ENCODE measurements at regions not wholly inside any gene's neighbourhood (a gene's known extent, or its start where the extent isn't known, plus 50 kb on each side); places are given as distances from the start of the nearest gene placed in this dataset.

DNA sequence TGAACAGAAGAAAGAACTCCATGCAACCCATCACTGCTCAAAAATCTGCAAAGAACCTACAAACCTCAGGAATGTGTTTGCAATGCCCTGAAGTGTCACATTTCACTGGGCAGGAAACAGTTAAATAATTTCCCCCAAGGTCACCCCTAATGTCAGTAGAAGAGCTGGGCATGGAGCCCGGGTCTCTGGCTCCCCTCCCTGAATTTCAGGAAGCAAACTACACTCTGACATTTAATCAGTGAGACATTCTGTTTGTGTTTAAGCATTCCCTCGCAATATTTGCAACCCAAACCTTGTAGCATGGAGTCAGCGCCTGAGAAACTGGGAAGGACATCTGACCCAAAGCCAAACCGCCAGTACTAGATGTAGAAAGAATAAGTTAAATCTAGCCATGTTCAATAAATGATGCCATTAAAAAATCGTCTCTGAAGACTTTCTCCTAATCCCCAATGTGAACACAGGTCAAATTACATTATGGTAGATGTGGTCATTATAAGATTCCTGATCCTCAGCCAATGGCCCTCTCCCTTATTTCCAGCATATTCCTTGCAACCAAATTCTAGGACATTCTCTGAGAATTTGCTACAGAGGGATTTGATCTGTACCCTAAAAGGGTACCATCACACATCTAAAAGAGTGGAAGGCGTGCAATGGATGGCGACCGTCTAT is 91.2 kb upstream of the ADTRP start (continued):
- TF ChIP-seq, protein P1, sequence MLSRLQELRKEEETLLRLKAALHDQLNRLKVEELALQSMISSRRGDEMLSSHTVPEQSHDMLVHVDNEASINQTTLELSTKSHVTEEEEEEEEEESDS (CRISPR knock-in tag; IDR thresholded peaks at IDR 0.05) = no peak
- TF ChIP-seq ZNF134 (CRISPR knock-in tag; conservative IDR thresholded peaks at IDR 0.05) (no peak), JUND (IDR thresholded peaks at IDR 0.05; ENCODE audit: borderline replicate concordance, low read depth, low read length) (no peak), JUND (tag; IDR thresholded peaks at IDR 0.05; ENCODE audit: borderline replicate concordance, low read depth, low read length) (no peak)
- TF ChIP-seq, protein P2, sequence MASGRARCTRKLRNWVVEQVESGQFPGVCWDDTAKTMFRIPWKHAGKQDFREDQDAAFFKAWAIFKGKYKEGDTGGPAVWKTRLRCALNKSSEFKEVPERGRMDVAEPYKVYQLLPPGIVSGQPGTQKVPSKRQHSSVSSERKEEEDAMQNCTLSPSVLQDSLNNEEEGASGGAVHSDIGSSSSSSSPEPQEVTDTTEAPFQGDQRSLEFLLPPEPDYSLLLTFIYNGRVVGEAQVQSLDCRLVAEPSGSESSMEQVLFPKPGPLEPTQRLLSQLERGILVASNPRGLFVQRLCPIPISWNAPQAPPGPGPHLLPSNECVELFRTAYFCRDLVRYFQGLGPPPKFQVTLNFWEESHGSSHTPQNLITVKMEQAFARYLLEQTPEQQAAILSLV (tag; IDR thresholded peaks at IDR 0.05) = no peak
- TF ChIP-seq, protein P3, sequence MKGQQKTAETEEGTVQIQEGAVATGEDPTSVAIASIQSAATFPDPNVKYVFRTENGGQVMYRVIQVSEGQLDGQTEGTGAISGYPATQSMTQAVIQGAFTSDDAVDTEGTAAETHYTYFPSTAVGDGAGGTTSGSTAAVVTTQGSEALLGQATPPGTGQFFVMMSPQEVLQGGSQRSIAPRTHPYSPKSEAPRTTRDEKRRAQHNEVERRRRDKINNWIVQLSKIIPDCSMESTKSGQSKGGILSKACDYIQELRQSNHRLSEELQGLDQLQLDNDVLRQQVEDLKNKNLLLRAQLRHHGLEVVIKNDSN (CRISPR knock-in tag; IDR thresholded peaks at IDR 0.05) = no peak

DNA sequence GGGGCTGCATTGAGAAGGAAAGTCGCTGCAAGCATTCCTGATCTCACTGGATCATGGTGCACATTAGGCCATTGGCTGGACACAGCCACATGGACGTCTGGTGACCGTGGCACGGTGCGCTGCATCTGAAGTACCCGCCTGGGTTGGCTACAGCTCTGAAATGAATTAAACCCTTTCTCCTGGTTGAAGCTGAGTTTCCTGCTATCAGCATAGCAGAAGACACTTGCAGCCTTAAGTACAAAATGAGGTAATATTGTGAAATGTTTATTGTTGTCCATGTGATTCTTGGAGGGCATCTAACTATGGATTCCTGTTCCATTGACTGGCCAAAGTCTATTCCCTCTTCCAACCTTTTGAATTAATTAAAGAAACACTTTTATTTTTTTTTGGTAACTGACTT is 89.8 kb upstream of the ADTRP start:
- no TSS peak for BruUV-seq (replicated peaks)

More for the DNA sequence above, 89.8 kb upstream of the ADTRP start:
- ATAC-seq (no peak; the same call in 2 of the 3 replicates), FAIRE-seq (no peak), DNase-seq (ENCODE audit: extremely low read depth in 1 of 4, low spot score in 3 of 4) (no peak)
- Histone ChIP-seq H3K27ac (ENCODE audit: extremely low read depth, low read depth, low read length) (no peak overlapping the region), H3K36me3 (ENCODE audit: control insufficient read depth, insufficient read depth, low read length) (no peaks in the 10 kb centered on the region), H3K4me1 (replicated peaks in 1 of 2; ENCODE audit: control insufficient read depth in 2 of 2, insufficient read depth in 2 of 2, low read length in 2 of 2) (no peaks in the 10 kb centered on the region), H3K4me3 (no peak overlapping the region), H4K20me1 (replicated peaks; ENCODE audit: control insufficient read depth, insufficient read depth, low read length) (no peaks in the 10 kb centered on the region), H3K27me3 (ENCODE audit: control insufficient read depth in 2 of 2, insufficient read depth in 2 of 2, low read length in 2 of 2) (no peaks in the 10 kb centered on the region), H2AFZ (ENCODE audit: low read depth, low read length) (peak overlapping the region; percentile 48; the same call in 1 of the 2 replicates), H3K79me2 (ENCODE audit: control insufficient read depth, insufficient read depth, low read length) (no peaks in the 10 kb centered on the region), H3K4me2 (ENCODE audit: insufficient read depth, low read length) (no peak overlapping the region), H3K9me3 (replicated peaks; ENCODE audit: control insufficient read depth, insufficient read depth, low read depth, low read length) (0 out of 2 replicates have a peak, but pooled peaks cover 2% of the 10 kb centered on the region), H3K9ac (ENCODE audit: insufficient read depth in 1 of 2, low read depth in 2 of 2, low read length in 2 of 2) (0 out of 4 replicates have a peak overlapping the region, but pooled peaks of 1 of the 2 experiments have one; percentile 2), H3K9me1 (ENCODE audit: control insufficient read depth, insufficient read depth, low read length) (no peaks in the 10 kb centered on the region)
- TF ChIP-seq GTF2F1 (IDR thresholded peaks at IDR 0.05; ENCODE audit: low read depth, low read length) (no peak), CEBPB (tag; IDR thresholded peaks at IDR 0.05) (0 out of 2 replicates have a peak, but pooled peaks have one; percentile 19)
- 78% methylated on average over 6 of the region's 6 CpGs for WGBS (ENCODE audit: insufficient coverage, low coverage, missing lambda C conversion rate)
- POLR2A ChIA-PET = no interaction called here
- intact Hi-C loops (cut with micrococcal nuclease) (no loop called here), in situ Hi-C loops (cut with MboI) (no loop called here)
- CTCF ChIA-PET (ENCODE audit: low intra/inter-chr PET ratio) = no interaction called here

Measured in K562 (cell line).